Activated naive CD4-positive, alpha-beta T cell treated with anti-CD3 and anti-CD28 coated beads for 36 hours (primary cell): ENCODE measurements at regions not wholly inside any gene's neighbourhood (a gene's known extent, or its start where the extent isn't known, plus 50 kb on each side); places are given as distances from the start of the nearest gene placed in this dataset.
A peak's percentile ranks its signal among the peaks of the same experiment; 100 is the strongest.

Experiments
- CTCF ChIA-PET: fragments of 350-600 bp; sonication (Branson Sonifier 250); formaldehyde crosslinking; loops from one replicate; lab custom pipeline; 2021; ENCODE audit warnings: antibody characterized with exemption; lab: Charles Lee
- DNase-seq: peaks from one replicate; pipeline ENCODE4 v3.0.0-alpha.2; 2020
- H3K27ac Mint-ChIP-seq: one replicate; pipeline ENCODE4 v1.8.0; 2021; ENCODE audit warnings: mild to moderate bottlenecking, mixed read lengths
- H3K27me3 Mint-ChIP-seq: one replicate; pipeline ENCODE4 v1.8.0; 2021; ENCODE audit warnings: low read depth, mixed read lengths
- H3K36me3 Mint-ChIP-seq: one replicate; pipeline ENCODE4 v1.8.0; 2021; ENCODE audit warnings: low read depth, mixed read lengths
- H3K4me1 Mint-ChIP-seq: one replicate; pipeline ENCODE4 v1.8.0; 2021; ENCODE audit warnings: low read depth, mixed read lengths
- H3K4me3 Mint-ChIP-seq: one replicate; pipeline ENCODE4 v1.8.0; 2021; ENCODE audit warnings: mild to moderate bottlenecking, moderate library complexity, mixed read lengths
- H3K9me3 Mint-ChIP-seq: one replicate; pipeline ENCODE4 v1.8.0; 2021; ENCODE audit warnings: mixed read lengths
- intact Hi-C: fragments of 100-400 bp; cut with micrococcal nuclease; formaldehyde crosslinking; loops from one replicate; pipeline ENCODE4 v1.15.1; 2023

GRCh38 chr18:67243799-67244587, 272.5 kb downstream of the DSEL start:
- peak overlapping the region; percentile 82 for H3K4me3 Mint-ChIP-seq
- H3K27me3 Mint-ChIP-seq, result no peaks in the 10 kb centered on the region
- peak overlapping the region; percentile 82 for H3K27ac Mint-ChIP-seq
- H3K36me3 Mint-ChIP-seq, result no peaks in the 10 kb centered on the region
- no peaks in the 10 kb centered on the region for H3K9me3 Mint-ChIP-seq
- peaks cover 38% of the 10 kb centered on the region for H3K4me1 Mint-ChIP-seq
- CTCF ChIA-PET, result no interaction called here
- intact Hi-C loops, result no loop called here
- DNase-seq, result no peak

DNA sequence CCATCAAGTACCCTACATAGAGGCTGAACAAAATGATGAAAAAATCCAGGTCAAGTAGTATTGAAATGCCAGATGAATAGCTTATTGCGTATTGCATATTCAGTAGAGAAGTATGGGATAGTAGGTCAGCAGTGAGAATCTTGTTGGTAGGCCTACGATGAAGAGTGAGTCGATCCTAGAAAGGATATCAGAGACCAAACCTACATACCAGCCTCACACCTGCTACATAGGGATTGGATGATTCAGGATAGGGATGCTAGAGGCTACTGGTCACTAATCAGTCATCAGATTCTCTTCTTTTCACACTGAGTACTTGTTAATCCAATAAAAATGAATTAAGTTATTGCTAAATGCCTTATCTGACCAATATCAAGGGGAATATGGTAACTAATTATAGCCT, 274.5 kb downstream of the DSEL start:
- peaks cover 38% of the 10 kb centered on the region for H3K4me1 Mint-ChIP-seq
- no peaks in the 10 kb centered on the region for H3K27me3 Mint-ChIP-seq
- H3K27ac Mint-ChIP-seq, result no peak overlapping the region
- H3K36me3 Mint-ChIP-seq, result no peaks in the 10 kb centered on the region
- intact Hi-C loops, result no loop called here
- CTCF ChIA-PET, result no interaction called here
- no peaks in the 10 kb centered on the region for H3K9me3 Mint-ChIP-seq
- no peak overlapping the region for H3K4me3 Mint-ChIP-seq
- no peak for DNase-seq

DNA sequence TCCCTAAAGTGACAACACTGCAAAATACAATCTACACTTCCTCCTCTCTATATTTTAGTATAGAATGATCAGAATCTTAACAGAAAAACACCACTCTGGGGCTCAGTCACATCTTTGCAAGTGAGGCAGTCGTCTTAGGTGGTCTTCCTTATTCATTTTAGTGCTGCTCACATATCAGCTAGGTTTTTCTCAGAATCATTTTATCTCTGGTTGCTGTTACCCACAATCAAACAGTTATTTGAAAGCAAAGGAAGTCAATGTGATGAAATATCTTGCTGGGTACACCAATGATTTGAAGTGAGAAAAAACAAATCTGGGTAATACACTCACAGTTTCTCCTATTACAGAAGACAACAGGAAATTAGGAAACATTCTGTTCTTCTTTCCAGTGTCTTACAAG, 275.2 kb downstream of the DSEL start:
- no peak overlapping the region for H3K4me3 Mint-ChIP-seq
- H3K27ac Mint-ChIP-seq, result no peak overlapping the region
- no peaks in the 10 kb centered on the region for H3K9me3 Mint-ChIP-seq
- peaks cover 38% of the 10 kb centered on the region for H3K4me1 Mint-ChIP-seq
- DNase-seq, result no peak
- intact Hi-C loops, result no loop called here
- no peaks in the 10 kb centered on the region for H3K36me3 Mint-ChIP-seq
- H3K27me3 Mint-ChIP-seq, result no peaks in the 10 kb centered on the region
- CTCF ChIA-PET, result no interaction called here

DNA sequence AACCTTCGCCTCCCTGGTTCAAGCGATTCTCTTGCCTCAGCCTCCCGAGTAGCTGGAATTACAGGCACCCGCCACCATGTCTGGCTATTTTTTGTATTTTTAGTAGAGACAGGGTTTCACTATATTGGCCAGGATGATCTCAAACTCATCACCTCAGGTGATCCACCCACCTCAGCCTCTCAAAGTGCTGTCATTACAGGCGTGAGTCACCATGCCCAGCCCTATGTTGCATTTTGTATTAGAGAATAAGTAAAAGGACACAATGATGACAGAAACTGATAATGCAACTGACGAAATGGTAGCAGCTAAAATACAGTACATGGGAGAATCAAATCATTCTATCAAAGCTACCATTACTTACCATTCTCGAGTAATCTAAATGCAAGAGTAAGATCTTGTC, 276.7 kb downstream of the DSEL start:
- peak; percentile 21 for DNase-seq
- no peaks in the 10 kb centered on the region for H3K27me3 Mint-ChIP-seq
- peaks cover 38% of the 10 kb centered on the region for H3K4me1 Mint-ChIP-seq
- no peaks in the 10 kb centered on the region for H3K9me3 Mint-ChIP-seq
- intact Hi-C loops, result loop anchor here (5.0 kb wide), 1 partner anchor 177 kb away; no protein-coding TSS in a partner anchor
- H3K4me3 Mint-ChIP-seq, result no peak overlapping the region
- no peaks in the 10 kb centered on the region for H3K36me3 Mint-ChIP-seq
- CTCF ChIA-PET, result no interaction called here
- H3K27ac Mint-ChIP-seq, result no peak overlapping the region

DNA sequence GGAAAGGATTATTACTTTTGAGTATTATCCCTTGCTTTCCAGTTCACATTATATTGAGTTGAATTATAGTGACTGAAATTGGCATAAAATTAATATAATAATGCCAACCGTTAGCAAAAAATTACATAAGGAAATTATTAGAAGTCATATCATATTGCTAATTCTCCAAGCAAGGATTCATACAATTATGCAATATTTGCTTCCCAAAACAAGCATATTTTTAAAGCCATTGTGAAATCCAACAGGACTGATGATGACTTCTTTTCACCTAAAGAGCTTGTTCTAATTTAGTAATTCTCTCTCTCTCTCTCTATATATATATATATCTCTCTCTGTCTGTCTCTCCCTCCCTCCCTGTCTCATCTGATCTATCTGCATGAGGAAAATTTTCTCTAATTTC, 283.5 kb downstream of the DSEL start:
- Mint-ChIP-seq H3K4me3 (no peak overlapping the region), H3K36me3 (no peaks in the 10 kb centered on the region), H3K27me3 (no peaks in the 10 kb centered on the region), H3K9me3 (peaks cover 2% of the 10 kb centered on the region), H3K4me1 (no peaks in the 10 kb centered on the region), H3K27ac (no peak overlapping the region)
- intact Hi-C loops, result no loop called here
- CTCF ChIA-PET, result no interaction called here
- DNase-seq, result no peak

DNA sequence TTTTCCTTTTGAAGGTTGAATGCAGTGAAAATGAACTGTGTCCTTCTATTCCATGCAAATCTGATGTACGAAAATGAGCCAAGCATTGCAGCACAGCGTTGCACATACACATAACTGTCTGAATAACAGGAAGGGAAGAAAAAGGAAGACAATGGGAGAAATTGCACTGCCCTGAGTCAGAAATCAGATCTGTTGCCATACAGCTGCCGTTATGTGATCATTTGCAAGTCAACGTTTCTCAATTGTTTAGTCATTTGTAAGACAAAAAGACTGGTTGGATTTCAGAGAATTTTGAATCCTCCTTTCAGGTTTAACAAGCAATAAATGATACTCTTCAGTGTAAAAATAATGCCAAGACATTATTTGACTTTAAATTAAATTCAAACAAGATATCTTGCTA, 284.1 kb downstream of the DSEL start:
- no peaks in the 10 kb centered on the region for H3K4me1 Mint-ChIP-seq
- H3K9me3 Mint-ChIP-seq, result peaks cover 2% of the 10 kb centered on the region
- H3K4me3 Mint-ChIP-seq, result no peak overlapping the region
- intact Hi-C loops, result no loop called here
- CTCF ChIA-PET, result no interaction called here
- no peaks in the 10 kb centered on the region for H3K27me3 Mint-ChIP-seq
- no peaks in the 10 kb centered on the region for H3K36me3 Mint-ChIP-seq
- DNase-seq, result no peak
- H3K27ac Mint-ChIP-seq, result no peak overlapping the region

- H3K27ac Mint-ChIP-seq, result no peak overlapping the region
- peaks cover 1% of the 10 kb centered on the region for H3K4me1 Mint-ChIP-seq
- no peak overlapping the region for H3K4me3 Mint-ChIP-seq
- H3K9me3 Mint-ChIP-seq, result no peaks in the 10 kb centered on the region
- no peaks in the 10 kb centered on the region for H3K27me3 Mint-ChIP-seq
- no peak for DNase-seq
- intact Hi-C loops, result no loop called here
- no peaks in the 10 kb centered on the region for H3K36me3 Mint-ChIP-seq
- CTCF ChIA-PET, result no interaction called here
Observed at GRCh38 chr18:67222887-67223286, 293.6 kb downstream of the DSEL start.

GRCh38 chr18:67219821-67220220, 296.7 kb downstream of the DSEL start:
- intact Hi-C loops, result loop anchor here (5.0 to 10.0 kb wide), 2 partner anchors 645 to 1622 kb away; no protein-coding TSS in a partner anchor
- Mint-ChIP-seq H3K27me3 (no peaks in the 10 kb centered on the region), H3K4me3 (no peak overlapping the region), H3K9me3 (no peaks in the 10 kb centered on the region), H3K27ac (no peak overlapping the region), H3K36me3 (no peaks in the 10 kb centered on the region), H3K4me1 (peaks cover 2% of the 10 kb centered on the region)
- CTCF ChIA-PET, result no interaction called here
- DNase-seq, result no peak

DNA sequence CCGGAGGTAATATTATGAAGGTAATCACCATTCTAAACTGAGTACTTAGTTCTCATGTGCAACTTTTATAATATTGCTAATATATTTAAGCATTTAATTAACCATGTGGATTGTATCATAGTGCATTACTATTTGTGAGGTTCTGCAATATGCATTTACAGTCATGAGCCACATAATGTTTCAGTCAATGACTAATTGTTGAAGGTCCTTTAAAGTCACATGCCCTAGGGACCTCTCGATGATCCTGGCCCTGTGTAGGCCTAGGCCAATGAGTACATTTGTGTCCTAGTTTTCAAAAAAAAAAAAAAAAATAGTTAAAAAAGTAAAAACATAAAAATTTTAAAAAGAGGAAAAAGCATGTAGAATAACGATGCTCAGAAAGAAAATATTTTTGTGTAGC, 298.0 kb downstream of the DSEL start:
- Mint-ChIP-seq H3K27me3 (no peaks in the 10 kb centered on the region), H3K27ac (no peak overlapping the region), H3K9me3 (no peaks in the 10 kb centered on the region), H3K4me1 (peaks cover 2% of the 10 kb centered on the region), H3K4me3 (no peak overlapping the region), H3K36me3 (no peaks in the 10 kb centered on the region)
- DNase-seq, result no peak
- CTCF ChIA-PET, result interaction anchor here (0.6 to 0.7 kb wide), 2 partner anchors 18 to 499 kb away, joined by 4 to 5 read pairs; no protein-coding TSS in a partner anchor
- intact Hi-C loops, result loop anchor here (5.0 to 10.0 kb wide), 2 partner anchors 646 to 1624 kb away; no protein-coding TSS in a partner anchor

- no peak overlapping the region for H3K4me3 Mint-ChIP-seq
- CTCF ChIA-PET, result interaction anchor here (0.7 to 2.3 kb wide), 2 partner anchors 296 to 1443 kb away, joined by 3 to 10 read pairs; no protein-coding TSS in a partner anchor
- intact Hi-C loops, result loop anchor here (1.0 to 10.0 kb wide), 6 partner anchors 296 to 1625 kb away; no protein-coding TSS in a partner anchor
Observed at GRCh38 chr18:67217551-67218166, 298.9 kb downstream of the DSEL start.

GRCh38 chr18:67216846-67217245, 299.7 kb downstream of the DSEL start:
- Mint-ChIP-seq H3K4me1 (peaks cover 2% of the 10 kb centered on the region), H3K4me3 (no peak overlapping the region), H3K9me3 (no peaks in the 10 kb centered on the region), H3K27ac (no peak overlapping the region), H3K27me3 (no peaks in the 10 kb centered on the region), H3K36me3 (no peaks in the 10 kb centered on the region)
- intact Hi-C loops, result loop anchor here (1.0 to 10.0 kb wide), 6 partner anchors 296 to 1625 kb away; no protein-coding TSS in a partner anchor
- CTCF ChIA-PET, result interaction anchor here (0.6 to 2.3 kb wide), 4 partner anchors 11 to 1443 kb away, joined by 3 to 10 read pairs (median 4); no protein-coding TSS in a partner anchor
- no peak for DNase-seq

More at GRCh38 chr18:67217551-67218166, 298.9 kb downstream of the DSEL start:
- peaks cover 2% of the 10 kb centered on the region for H3K4me1 Mint-ChIP-seq
- H3K27ac Mint-ChIP-seq, result no peak overlapping the region
- no peaks in the 10 kb centered on the region for H3K27me3 Mint-ChIP-seq
- H3K9me3 Mint-ChIP-seq, result no peaks in the 10 kb centered on the region
- peak; percentile 73 for DNase-seq
- no peaks in the 10 kb centered on the region for H3K36me3 Mint-ChIP-seq

DNA sequence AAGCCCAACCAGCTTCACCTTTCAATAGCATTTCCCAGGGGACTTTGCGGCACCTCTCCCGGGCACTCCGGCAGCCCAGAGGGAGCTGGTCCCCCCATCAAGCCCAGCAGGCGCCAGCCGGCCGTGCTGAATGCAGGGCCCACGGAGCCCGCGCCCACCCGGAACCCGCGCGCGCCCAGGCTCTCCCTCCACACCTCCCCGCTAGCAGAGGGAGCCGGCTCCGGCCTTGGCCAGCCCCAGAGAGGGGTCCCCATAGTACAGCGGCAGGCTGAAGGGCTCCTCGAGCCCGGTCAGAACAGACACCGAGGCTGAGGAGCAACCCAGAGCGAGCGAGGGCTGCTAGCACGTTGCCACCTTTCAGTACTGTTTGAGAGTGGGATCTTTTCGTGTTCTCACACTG, 300.8 kb downstream of the DSEL start:
- DNase-seq, result no peak
- no peak overlapping the region for H3K27ac Mint-ChIP-seq
- intact Hi-C loops, result loop anchor here (5.0 to 10.0 kb wide), 2 partner anchors 649 to 1627 kb away; no protein-coding TSS in a partner anchor
- H3K36me3 Mint-ChIP-seq, result no peaks in the 10 kb centered on the region
- no peak overlapping the region for H3K4me3 Mint-ChIP-seq
- H3K4me1 Mint-ChIP-seq, result peaks cover 2% of the 10 kb centered on the region
- CTCF ChIA-PET, result interaction anchor here (0.6 to 0.7 kb wide), 4 partner anchors 162 to 1445 kb away, joined by 3 read pairs; no protein-coding TSS in a partner anchor
- H3K27me3 Mint-ChIP-seq, result no peaks in the 10 kb centered on the region
- H3K9me3 Mint-ChIP-seq, result no peaks in the 10 kb centered on the region
